Endodermal cell (in vitro differentiated cells): ENCODE measurements at regions not wholly inside any gene's neighbourhood (a gene's known extent, or its start where the extent isn't known, plus 50 kb on each side); places are given as distances from the start of the nearest gene placed in this dataset.

Source experiments
- DNase-seq: peaks from one replicate; pipeline ENCODE4 v3.0.0-alpha.2; 2017
- H3K27ac ChIP-seq: 2 replicates; pipeline ENCODE4 v1.5.1; 2013; ENCODE audit warnings: mild to moderate bottlenecking, low read depth, low read length, moderate library complexity
- H3K27me3 ChIP-seq: 2 replicates; pipeline ENCODE4 v1.6.1; 2013; ENCODE audit warnings: mild to moderate bottlenecking, low read length, moderate library complexity; ENCODE audit not compliant: insufficient read depth, control insufficient read depth, poor library complexity, severe bottlenecking
- H3K36me3 ChIP-seq: 2 replicates; pipeline ENCODE4 v1.7.0; 2013; ENCODE audit warnings: mild to moderate bottlenecking, low read length, moderate library complexity; ENCODE audit not compliant: control insufficient read depth, insufficient read depth
- H3K4me1 ChIP-seq: one replicate; pipeline ENCODE4 v1.7.0; 2013; ENCODE audit warnings: low read length; ENCODE audit not compliant: control insufficient read depth, insufficient read depth
- H3K4me3 ChIP-seq: 2 replicates; pipeline ENCODE4 v1.5.1; 2013; ENCODE audit warnings: mild to moderate bottlenecking, low read length, moderate library complexity
- H3K9ac ChIP-seq: 2 replicates; pipeline ENCODE4 v1.6.1; 2013; ENCODE audit warnings: mild to moderate bottlenecking, low read length, moderate library complexity; ENCODE audit not compliant: poor library complexity, severe bottlenecking; ENCODE audit errors: extremely low read depth
- H3K9me3 ChIP-seq: 2 replicates; pipeline ENCODE4 v1.6.1; 2013; ENCODE audit warnings: mild to moderate bottlenecking, low read length, moderate library complexity; ENCODE audit not compliant: control insufficient read depth
- H3K27ac Mint-ChIP-seq: 2 replicates; pipeline ENCODE4 v1.8.0; 2020; ENCODE audit warnings: mixed read lengths
- H3K27me3 Mint-ChIP-seq: 2 replicates; pipeline ENCODE4 v1.8.0; 2021; ENCODE audit warnings: mild to moderate bottlenecking, mixed read lengths; ENCODE audit not compliant: insufficient read depth
- H3K36me3 Mint-ChIP-seq: 2 replicates; pipeline ENCODE4 v1.8.0; 2020; ENCODE audit warnings: low read depth, mixed read lengths
- H3K4me1 Mint-ChIP-seq: 2 replicates; pipeline ENCODE4 v1.8.0; 2020; ENCODE audit warnings: mixed read lengths
- H3K4me3 Mint-ChIP-seq: 2 replicates; pipeline ENCODE4 v1.8.0; 2020; ENCODE audit warnings: mild to moderate bottlenecking, moderate library complexity, mixed read lengths
- H3K9me3 Mint-ChIP-seq: 2 replicates; pipeline ENCODE4 v1.8.0; 2020; ENCODE audit warnings: mild to moderate bottlenecking, mixed read lengths
- WGBS, 2 experiments: methylation state at CpG; one replicate each; pipeline versions ENCODE4 v1.1.5 to v1.1.7; 2013; ENCODE audit warnings: missing lambda C conversion rate in 2 of 2, mixed read lengths in 1 of 2; ENCODE audit not compliant: insufficient coverage in 1 of 2, insufficient read length in 1 of 2; 5-methylcytosine and 5-hydroxymethylcytosine counted together
- TF ChIP-seq, protein P1 (sequence below): fragments of 200-600 bp; sonication (generic); conservative IDR thresholded peaks from 2 replicates; pipeline ENCODE4 v1.5.0; 2021; ENCODE audit warnings: antibody characterized with exemption, mild to moderate bottlenecking

DNA sequence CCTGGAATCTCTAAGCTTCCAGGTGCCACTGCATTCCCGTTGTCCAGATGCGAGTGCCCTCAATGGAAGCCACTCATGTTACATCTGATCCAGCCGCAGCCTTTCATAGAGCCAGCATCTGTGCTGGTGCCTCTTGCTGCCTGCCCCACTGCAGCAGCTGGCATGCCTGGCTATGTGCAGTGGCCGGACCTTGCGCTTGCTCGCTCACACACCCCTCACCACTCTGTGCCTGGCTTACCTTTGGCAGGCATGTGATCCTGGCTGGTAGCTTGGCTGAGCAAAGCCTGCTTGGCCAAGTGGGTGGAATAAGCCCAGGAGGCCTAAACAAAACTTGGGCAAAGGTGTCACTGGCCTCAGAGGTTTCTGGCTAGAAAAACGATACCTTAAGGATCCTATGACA lies 59.5 kb upstream of the CDKN2AIP start:
- DNase-seq, result no peak
- Mint-ChIP-seq H3K36me3 (no peaks in the 10 kb centered on the region), H3K27me3 (peaks cover 6% of the 10 kb centered on the region), H3K27ac (no peak overlapping the region), H3K4me1 (peaks cover 19% of the 10 kb centered on the region), H3K9me3 (peaks cover 35% of the 10 kb centered on the region), H3K4me3 (no peak overlapping the region)
- H3K9me3 ChIP-seq, result peaks cover 60% of the 10 kb centered on the region
- no peaks in the 10 kb centered on the region for H3K4me1 ChIP-seq
- H3K36me3 ChIP-seq, result no peaks in the 10 kb centered on the region
- TF ChIP-seq, protein P1, sequence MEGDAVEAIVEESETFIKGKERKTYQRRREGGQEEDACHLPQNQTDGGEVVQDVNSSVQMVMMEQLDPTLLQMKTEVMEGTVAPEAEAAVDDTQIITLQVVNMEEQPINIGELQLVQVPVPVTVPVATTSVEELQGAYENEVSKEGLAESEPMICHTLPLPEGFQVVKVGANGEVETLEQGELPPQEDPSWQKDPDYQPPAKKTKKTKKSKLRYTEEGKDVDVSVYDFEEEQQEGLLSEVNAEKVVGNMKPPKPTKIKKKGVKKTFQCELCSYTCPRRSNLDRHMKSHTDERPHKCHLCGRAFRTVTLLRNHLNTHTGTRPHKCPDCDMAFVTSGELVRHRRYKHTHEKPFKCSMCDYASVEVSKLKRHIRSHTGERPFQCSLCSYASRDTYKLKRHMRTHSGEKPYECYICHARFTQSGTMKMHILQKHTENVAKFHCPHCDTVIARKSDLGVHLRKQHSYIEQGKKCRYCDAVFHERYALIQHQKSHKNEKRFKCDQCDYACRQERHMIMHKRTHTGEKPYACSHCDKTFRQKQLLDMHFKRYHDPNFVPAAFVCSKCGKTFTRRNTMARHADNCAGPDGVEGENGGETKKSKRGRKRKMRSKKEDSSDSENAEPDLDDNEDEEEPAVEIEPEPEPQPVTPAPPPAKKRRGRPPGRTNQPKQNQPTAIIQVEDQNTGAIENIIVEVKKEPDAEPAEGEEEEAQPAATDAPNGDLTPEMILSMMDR, result no peak
- no peak overlapping the region for H3K4me3 ChIP-seq
- H3K9ac ChIP-seq, result no peak overlapping the region
- H3K27me3 ChIP-seq, result no peaks in the 10 kb centered on the region
- WGBS, 2 experiments, result 81 to 84% methylated on average over 7 of the region's 7 CpGs
- no peak overlapping the region for H3K27ac ChIP-seq

DNA sequence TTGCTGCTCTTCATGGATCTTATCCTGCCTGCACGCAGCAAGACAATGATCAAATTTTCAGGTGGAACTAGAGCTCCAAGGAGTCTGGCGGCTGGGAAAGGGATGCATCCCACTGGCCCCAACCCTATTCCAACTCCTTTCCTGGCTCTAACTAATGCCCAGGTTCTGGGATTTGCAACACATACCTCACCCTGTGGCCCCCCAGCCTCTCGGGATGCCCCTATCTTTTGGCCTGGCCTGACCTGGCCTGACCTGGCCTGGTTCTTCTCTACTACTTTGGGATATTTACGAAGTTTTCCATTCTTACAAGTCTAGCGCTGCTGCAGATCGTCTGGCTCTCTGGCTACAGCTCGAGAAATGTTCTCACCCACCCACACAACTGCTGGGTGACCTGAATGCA lies 56.4 kb upstream of the CDKN2AIP start:
- peaks cover 6% of the 10 kb centered on the region for H3K27me3 Mint-ChIP-seq
- H3K27ac ChIP-seq, result no peak overlapping the region
- H3K4me3 Mint-ChIP-seq, result no peak overlapping the region
- TF ChIP-seq, protein P1, result no peak
- H3K27ac Mint-ChIP-seq, result no peak overlapping the region
- 81 to 94% methylated on average over 5 to 7 of the region's 7 CpGs for WGBS, 2 experiments
- no peaks in the 10 kb centered on the region for H3K27me3 ChIP-seq
- DNase-seq, result no peak
- H3K9me3 ChIP-seq, result peaks cover 38% of the 10 kb centered on the region
- H3K36me3 ChIP-seq, result no peaks in the 10 kb centered on the region
- H3K4me1 Mint-ChIP-seq, result peaks cover 37% of the 10 kb centered on the region
- H3K9me3 Mint-ChIP-seq, result peaks cover 21% of the 10 kb centered on the region
- no peak overlapping the region for H3K9ac ChIP-seq
- H3K4me3 ChIP-seq, result no peak overlapping the region
- no peaks in the 10 kb centered on the region for H3K36me3 Mint-ChIP-seq
- H3K4me1 ChIP-seq, result peaks cover 9% of the 10 kb centered on the region

DNA sequence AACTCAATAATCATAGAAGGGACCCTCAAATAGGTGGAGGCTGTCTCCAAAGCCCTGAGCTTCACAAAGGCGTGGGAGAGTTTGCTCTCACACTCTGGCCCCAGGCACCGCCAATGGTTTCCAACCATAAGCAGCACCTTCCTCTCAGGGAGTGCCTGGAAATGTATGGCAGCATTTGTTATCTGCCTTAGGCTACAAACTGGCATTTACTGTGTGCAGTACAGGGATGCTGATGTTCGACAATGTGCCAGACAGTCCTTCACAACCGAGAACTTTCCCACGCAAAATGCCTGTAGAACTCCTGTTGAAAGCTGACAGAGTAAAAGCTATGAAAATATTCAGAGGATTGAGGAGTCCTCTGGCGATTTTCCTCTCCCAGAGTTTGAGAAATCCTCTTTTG lies 55.7 kb upstream of the CDKN2AIP start:
- H3K27me3 ChIP-seq, result no peaks in the 10 kb centered on the region
- Mint-ChIP-seq H3K4me3 (no peak overlapping the region), H3K27me3 (peaks cover 10% of the 10 kb centered on the region), H3K9me3 (peaks cover 15% of the 10 kb centered on the region), H3K36me3 (no peaks in the 10 kb centered on the region), H3K4me1 (peaks cover 37% of the 10 kb centered on the region), H3K27ac (no peak overlapping the region)
- no peak overlapping the region for H3K9ac ChIP-seq
- WGBS, 2 experiments, result 91 to 95% methylated on average over 6 of the region's 6 CpGs
- TF ChIP-seq, protein P1, result no peak
- no peak overlapping the region for H3K27ac ChIP-seq
- peaks cover 9% of the 10 kb centered on the region for H3K4me1 ChIP-seq
- peaks cover 31% of the 10 kb centered on the region for H3K9me3 ChIP-seq
- DNase-seq, result no peak
- H3K36me3 ChIP-seq, result no peaks in the 10 kb centered on the region
- H3K4me3 ChIP-seq, result no peak overlapping the region
